ENCODE measurements at regions not wholly inside any gene's neighbourhood (a gene's known extent, or its start where the extent isn't known, plus 50 kb on each side); places are given as distances from the start of the nearest gene placed in this dataset.

DNA sequence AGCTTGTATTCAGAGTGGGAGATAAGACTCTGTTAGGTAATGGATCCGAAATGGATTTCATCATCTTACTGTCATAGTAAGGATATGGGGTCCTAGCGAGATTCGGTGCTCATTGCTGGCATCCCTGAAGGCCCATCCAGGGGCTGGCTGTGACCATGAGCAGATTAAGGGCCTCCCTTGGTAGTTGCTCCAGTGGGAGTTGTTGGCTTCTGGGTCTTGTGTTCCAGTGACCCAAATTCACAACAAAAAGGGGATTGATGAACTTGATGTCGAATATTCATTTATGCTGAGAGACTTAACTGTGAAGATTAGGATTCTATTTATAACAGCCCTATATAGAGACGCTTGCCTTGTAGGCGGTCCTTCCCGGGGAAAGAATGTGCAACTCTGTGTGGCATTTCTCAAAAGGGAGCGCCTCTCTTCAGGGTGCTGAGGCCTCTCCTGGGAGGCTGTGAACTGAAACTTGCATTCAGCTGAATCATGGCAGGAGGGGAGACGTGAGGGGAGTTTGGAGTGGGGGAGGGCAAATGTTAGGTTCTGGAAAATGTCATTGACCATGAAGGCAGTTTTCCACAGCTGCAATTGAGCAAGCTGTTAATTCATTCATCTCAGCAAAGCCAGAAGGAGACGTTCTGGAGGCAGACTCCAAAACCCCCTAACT is 233.1 kb upstream of the FZD8 start:
- H3K27me3 ChIP-seq (ENCODE audit: control insufficient read depth in 3 of 3, insufficient read depth in 3 of 3, low read depth in 1 of 3, low read length in 3 of 3): no peaks in the 10 kb centered on the region
- H3K4ac ChIP-seq (ENCODE audit: low read length): no peak overlapping the region
- no peak overlapping the region for H2BK120ac ChIP-seq (ENCODE audit: low read depth, low read length)
- no peaks in the 10 kb centered on the region for H3K9me3 ChIP-seq (replicated peaks in 1 of 2; ENCODE audit: control insufficient read depth in 2 of 2, insufficient read depth in 1 of 2, low read depth in 1 of 2, low read length in 2 of 2)
- H4K8ac ChIP-seq (ENCODE audit: low read depth, low read length): no peak overlapping the region
- H3K14ac ChIP-seq (ENCODE audit: low read length): no peak overlapping the region
- H2BK12ac ChIP-seq (ENCODE audit: low read length): no peak overlapping the region
- peaks cover 6 to 20% of the 10 kb centered on the region in 2 donors for H3K4me1 ChIP-seq (ENCODE audit: control insufficient read depth in 2 of 2, insufficient read depth in 1 of 2, low read depth in 1 of 2, low read length in 2 of 2)
- H3K4me3 ChIP-seq (ENCODE audit: low read length in 2 of 2): no peak overlapping the region
- no peak overlapping the region for H2BK15ac ChIP-seq (ENCODE audit: low read length)
- DNase-seq (ENCODE audit: low spot score): no peak
- no peak overlapping the region for H3K9ac ChIP-seq (ENCODE audit: low read depth, low read length, poor library complexity)
- no peak overlapping the region for H2BK5ac ChIP-seq (ENCODE audit: low read length)
- no peak overlapping the region for H3K23ac ChIP-seq (ENCODE audit: low read depth, low read length, poor library complexity)
- WGBS, 2 donors (ENCODE audit: extremely low coverage in 2 of 2, insufficient read length in 2 of 2, insufficient replicate concordance in 1 of 2): no CpG with 5 or more reads among the region's 10 CpGs
- H4K91ac ChIP-seq (ENCODE audit: low read depth, low read length, poor library complexity): no peak overlapping the region
- H2AFZ ChIP-seq (ENCODE audit: low read length): peak overlapping the region; percentile 5
- no peaks in the 10 kb centered on the region for H3K79me1 ChIP-seq (ENCODE audit: low read depth, low read length)
- no peak overlapping the region for H3K4me2 ChIP-seq (ENCODE audit: insufficient read depth, low read length, poor library complexity, severe bottlenecking)
- no peaks in the 10 kb centered on the region for H3K36me3 ChIP-seq (replicated peaks in 1 of 2; ENCODE audit: control insufficient read depth in 2 of 2, insufficient read depth in 2 of 2, low read length in 2 of 2)
- H2AK5ac ChIP-seq (ENCODE audit: low read depth, low read length): no peak overlapping the region
- peak overlapping the region; percentile 55 for H3K18ac ChIP-seq (ENCODE audit: low read length)
- no peak overlapping the region for H3K27ac ChIP-seq (replicated peaks; ENCODE audit: low read length)

- peaks cover 6 to 20% of the 10 kb centered on the region in 2 donors for H3K4me1 ChIP-seq (ENCODE audit: control insufficient read depth in 2 of 2, insufficient read depth in 1 of 2, low read depth in 1 of 2, low read length in 2 of 2)
- H3K79me1 ChIP-seq (ENCODE audit: low read depth, low read length): no peaks in the 10 kb centered on the region
- no peak overlapping the region for H4K8ac ChIP-seq (ENCODE audit: low read depth, low read length)
- peak overlapping the region; percentile 5 for H2AFZ ChIP-seq (ENCODE audit: low read length)
- H2BK5ac ChIP-seq (ENCODE audit: low read length): no peak overlapping the region
- H3K23ac ChIP-seq (ENCODE audit: low read depth, low read length, poor library complexity): no peak overlapping the region
- no peak overlapping the region for H3K18ac ChIP-seq (ENCODE audit: low read length)
- H3K14ac ChIP-seq (ENCODE audit: low read length): no peak overlapping the region
- WGBS, 2 donors (ENCODE audit: extremely low coverage in 2 of 2, insufficient read length in 2 of 2, insufficient replicate concordance in 1 of 2): no CpG with 5 or more reads among the region's 6 CpGs
- H3K27me3 ChIP-seq (ENCODE audit: control insufficient read depth in 3 of 3, insufficient read depth in 3 of 3, low read depth in 1 of 3, low read length in 3 of 3): no peaks in the 10 kb centered on the region
- H2BK12ac ChIP-seq (ENCODE audit: low read length): no peak overlapping the region
- H3K9me3 ChIP-seq (replicated peaks in 1 of 2; ENCODE audit: control insufficient read depth in 2 of 2, insufficient read depth in 1 of 2, low read depth in 1 of 2, low read length in 2 of 2): no peaks in the 10 kb centered on the region
- H2AK5ac ChIP-seq (ENCODE audit: low read depth, low read length): no peak overlapping the region
- H4K91ac ChIP-seq (ENCODE audit: low read depth, low read length, poor library complexity): no peak overlapping the region
- H3K9ac ChIP-seq (ENCODE audit: low read depth, low read length, poor library complexity): no peak overlapping the region
- no peak overlapping the region for H3K4ac ChIP-seq (ENCODE audit: low read length)
- H3K27ac ChIP-seq (replicated peaks; ENCODE audit: low read length): peak overlapping the region; percentile 21
- H3K4me3 ChIP-seq (ENCODE audit: low read length in 2 of 2): no peak overlapping the region
- no peaks in the 10 kb centered on the region for H3K36me3 ChIP-seq (replicated peaks in 1 of 2; ENCODE audit: control insufficient read depth in 2 of 2, insufficient read depth in 2 of 2, low read length in 2 of 2)
- no peak overlapping the region for H2BK120ac ChIP-seq (ENCODE audit: low read depth, low read length)
- no peak overlapping the region for H3K4me2 ChIP-seq (ENCODE audit: insufficient read depth, low read length, poor library complexity, severe bottlenecking)
- no peak for DNase-seq (ENCODE audit: low spot score)
- H2BK15ac ChIP-seq (ENCODE audit: low read length): no peak overlapping the region
Measured at GRCh38 chr10:35874311-35875015, 232.4 kb upstream of the FZD8 start.

- Histone ChIP-seq H3K27me3 (ENCODE audit: control insufficient read depth in 3 of 3, insufficient read depth in 3 of 3, low read depth in 1 of 3, low read length in 3 of 3) (no peaks in the 10 kb centered on the region), H3K23ac (ENCODE audit: low read depth, low read length, poor library complexity) (no peak overlapping the region), H3K14ac (ENCODE audit: low read length) (no peak overlapping the region), H3K4me3 (ENCODE audit: low read length in 2 of 2) (no peak overlapping the region), H2BK15ac (ENCODE audit: low read length) (no peak overlapping the region), H3K36me3 (replicated peaks in 1 of 2; ENCODE audit: control insufficient read depth in 2 of 2, insufficient read depth in 2 of 2, low read length in 2 of 2) (no peaks in the 10 kb centered on the region), H3K4me2 (ENCODE audit: insufficient read depth, low read length, poor library complexity, severe bottlenecking) (no peak overlapping the region), H3K4ac (ENCODE audit: low read length) (no peak overlapping the region), H3K4me1 (ENCODE audit: control insufficient read depth in 2 of 2, insufficient read depth in 1 of 2, low read depth in 1 of 2, low read length in 2 of 2) (peaks cover 6 to 20% of the 10 kb centered on the region in 2 donors), H2BK12ac (ENCODE audit: low read length) (peak overlapping the region; percentile 31), H3K9me3 (replicated peaks in 1 of 2; ENCODE audit: control insufficient read depth in 2 of 2, insufficient read depth in 1 of 2, low read depth in 1 of 2, low read length in 2 of 2) (no peaks in the 10 kb centered on the region), H2AFZ (ENCODE audit: low read length) (no peak overlapping the region), H2BK5ac (ENCODE audit: low read length) (no peak overlapping the region), H3K9ac (ENCODE audit: low read depth, low read length, poor library complexity) (no peak overlapping the region), H4K91ac (ENCODE audit: low read depth, low read length, poor library complexity) (no peak overlapping the region), H4K8ac (ENCODE audit: low read depth, low read length) (no peak overlapping the region), H3K79me1 (ENCODE audit: low read depth, low read length) (no peaks in the 10 kb centered on the region), H2AK5ac (ENCODE audit: low read depth, low read length) (no peak overlapping the region), H2BK120ac (ENCODE audit: low read depth, low read length) (peak overlapping the region; percentile 30), H3K18ac (ENCODE audit: low read length) (no peak overlapping the region), H3K27ac (replicated peaks; ENCODE audit: low read length) (no peak overlapping the region)
- WGBS, 2 donors (ENCODE audit: extremely low coverage in 2 of 2, insufficient read length in 2 of 2, insufficient replicate concordance in 1 of 2): no CpG with 5 or more reads among the region's 6 CpGs
- DNase-seq (ENCODE audit: low spot score): no peak
Measured at GRCh38 chr10:35872671-35873070, 230.6 kb upstream of the FZD8 start.

GRCh38 chr10:35870665-35871310 is 228.7 kb upstream of the FZD8 start:
- no CpG with 5 or more reads among the region's 5 CpGs for WGBS, 2 donors (ENCODE audit: extremely low coverage in 2 of 2, insufficient read length in 2 of 2, insufficient replicate concordance in 1 of 2)
- DNase-seq (ENCODE audit: low spot score): no peak
- no peak overlapping the region for H3K14ac ChIP-seq (ENCODE audit: low read length)
- no peak overlapping the region for H2AK5ac ChIP-seq (ENCODE audit: low read depth, low read length)
- H3K27me3 ChIP-seq (ENCODE audit: control insufficient read depth in 3 of 3, insufficient read depth in 3 of 3, low read depth in 1 of 3, low read length in 3 of 3): no peaks in the 10 kb centered on the region
- H2BK120ac ChIP-seq (ENCODE audit: low read depth, low read length): no peak overlapping the region
- H3K9me3 ChIP-seq (replicated peaks in 1 of 2; ENCODE audit: control insufficient read depth in 2 of 2, insufficient read depth in 1 of 2, low read depth in 1 of 2, low read length in 2 of 2): no peaks in the 10 kb centered on the region
- H3K27ac ChIP-seq (replicated peaks; ENCODE audit: low read length): no peak overlapping the region
- H3K4me3 ChIP-seq (ENCODE audit: low read length in 2 of 2): no peak overlapping the region
- no peak overlapping the region for H4K8ac ChIP-seq (ENCODE audit: low read depth, low read length)
- H2BK5ac ChIP-seq (ENCODE audit: low read length): no peak overlapping the region
- H3K4me2 ChIP-seq (ENCODE audit: insufficient read depth, low read length, poor library complexity, severe bottlenecking): no peak overlapping the region
- no peak overlapping the region for H3K9ac ChIP-seq (ENCODE audit: low read depth, low read length, poor library complexity)
- H2BK15ac ChIP-seq (ENCODE audit: low read length): no peak overlapping the region
- H3K23ac ChIP-seq (ENCODE audit: low read depth, low read length, poor library complexity): no peak overlapping the region
- no peaks in the 10 kb centered on the region for H3K79me1 ChIP-seq (ENCODE audit: low read depth, low read length)
- no peak overlapping the region for H2BK12ac ChIP-seq (ENCODE audit: low read length)
- no peak overlapping the region for H4K91ac ChIP-seq (ENCODE audit: low read depth, low read length, poor library complexity)
- no peaks in the 10 kb centered on the region for H3K36me3 ChIP-seq (replicated peaks in 1 of 2; ENCODE audit: control insufficient read depth in 2 of 2, insufficient read depth in 2 of 2, low read length in 2 of 2)
- H3K4ac ChIP-seq (ENCODE audit: low read length): no peak overlapping the region
- peaks cover 6 to 18% of the 10 kb centered on the region in 2 donors for H3K4me1 ChIP-seq (ENCODE audit: control insufficient read depth in 2 of 2, insufficient read depth in 1 of 2, low read depth in 1 of 2, low read length in 2 of 2)
- no peak overlapping the region for H2AFZ ChIP-seq (ENCODE audit: low read length)
- H3K18ac ChIP-seq (ENCODE audit: low read length): no peak overlapping the region

All from neuronal stem cell (in vitro differentiated cells).